ENCODE measurements at regions not wholly inside any gene's neighbourhood (a gene's known extent, or its start where the extent isn't known, plus 50 kb on each side); places are given as distances from the start of the nearest gene placed in this dataset.

DNA sequence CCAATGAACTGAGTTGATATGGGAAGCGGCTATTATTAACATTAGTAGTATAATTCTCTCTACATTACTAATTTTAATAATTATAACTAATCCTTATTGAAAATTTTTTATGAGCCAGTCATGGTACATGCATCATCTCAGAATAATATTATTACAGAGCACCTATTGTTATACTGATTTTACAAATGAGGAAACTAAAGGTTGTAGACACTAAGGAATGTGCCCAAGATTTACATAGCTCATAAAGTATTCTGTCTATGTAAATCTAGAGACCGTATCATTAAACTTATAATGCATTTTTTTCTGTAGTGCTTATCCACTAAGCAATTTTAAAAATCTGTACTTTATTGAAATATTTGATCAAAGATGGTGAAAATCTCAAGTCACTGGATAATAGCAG is 825.9 kb downstream of the PLA2G4A start (continued):
- TF ChIP-seq, protein P1, sequence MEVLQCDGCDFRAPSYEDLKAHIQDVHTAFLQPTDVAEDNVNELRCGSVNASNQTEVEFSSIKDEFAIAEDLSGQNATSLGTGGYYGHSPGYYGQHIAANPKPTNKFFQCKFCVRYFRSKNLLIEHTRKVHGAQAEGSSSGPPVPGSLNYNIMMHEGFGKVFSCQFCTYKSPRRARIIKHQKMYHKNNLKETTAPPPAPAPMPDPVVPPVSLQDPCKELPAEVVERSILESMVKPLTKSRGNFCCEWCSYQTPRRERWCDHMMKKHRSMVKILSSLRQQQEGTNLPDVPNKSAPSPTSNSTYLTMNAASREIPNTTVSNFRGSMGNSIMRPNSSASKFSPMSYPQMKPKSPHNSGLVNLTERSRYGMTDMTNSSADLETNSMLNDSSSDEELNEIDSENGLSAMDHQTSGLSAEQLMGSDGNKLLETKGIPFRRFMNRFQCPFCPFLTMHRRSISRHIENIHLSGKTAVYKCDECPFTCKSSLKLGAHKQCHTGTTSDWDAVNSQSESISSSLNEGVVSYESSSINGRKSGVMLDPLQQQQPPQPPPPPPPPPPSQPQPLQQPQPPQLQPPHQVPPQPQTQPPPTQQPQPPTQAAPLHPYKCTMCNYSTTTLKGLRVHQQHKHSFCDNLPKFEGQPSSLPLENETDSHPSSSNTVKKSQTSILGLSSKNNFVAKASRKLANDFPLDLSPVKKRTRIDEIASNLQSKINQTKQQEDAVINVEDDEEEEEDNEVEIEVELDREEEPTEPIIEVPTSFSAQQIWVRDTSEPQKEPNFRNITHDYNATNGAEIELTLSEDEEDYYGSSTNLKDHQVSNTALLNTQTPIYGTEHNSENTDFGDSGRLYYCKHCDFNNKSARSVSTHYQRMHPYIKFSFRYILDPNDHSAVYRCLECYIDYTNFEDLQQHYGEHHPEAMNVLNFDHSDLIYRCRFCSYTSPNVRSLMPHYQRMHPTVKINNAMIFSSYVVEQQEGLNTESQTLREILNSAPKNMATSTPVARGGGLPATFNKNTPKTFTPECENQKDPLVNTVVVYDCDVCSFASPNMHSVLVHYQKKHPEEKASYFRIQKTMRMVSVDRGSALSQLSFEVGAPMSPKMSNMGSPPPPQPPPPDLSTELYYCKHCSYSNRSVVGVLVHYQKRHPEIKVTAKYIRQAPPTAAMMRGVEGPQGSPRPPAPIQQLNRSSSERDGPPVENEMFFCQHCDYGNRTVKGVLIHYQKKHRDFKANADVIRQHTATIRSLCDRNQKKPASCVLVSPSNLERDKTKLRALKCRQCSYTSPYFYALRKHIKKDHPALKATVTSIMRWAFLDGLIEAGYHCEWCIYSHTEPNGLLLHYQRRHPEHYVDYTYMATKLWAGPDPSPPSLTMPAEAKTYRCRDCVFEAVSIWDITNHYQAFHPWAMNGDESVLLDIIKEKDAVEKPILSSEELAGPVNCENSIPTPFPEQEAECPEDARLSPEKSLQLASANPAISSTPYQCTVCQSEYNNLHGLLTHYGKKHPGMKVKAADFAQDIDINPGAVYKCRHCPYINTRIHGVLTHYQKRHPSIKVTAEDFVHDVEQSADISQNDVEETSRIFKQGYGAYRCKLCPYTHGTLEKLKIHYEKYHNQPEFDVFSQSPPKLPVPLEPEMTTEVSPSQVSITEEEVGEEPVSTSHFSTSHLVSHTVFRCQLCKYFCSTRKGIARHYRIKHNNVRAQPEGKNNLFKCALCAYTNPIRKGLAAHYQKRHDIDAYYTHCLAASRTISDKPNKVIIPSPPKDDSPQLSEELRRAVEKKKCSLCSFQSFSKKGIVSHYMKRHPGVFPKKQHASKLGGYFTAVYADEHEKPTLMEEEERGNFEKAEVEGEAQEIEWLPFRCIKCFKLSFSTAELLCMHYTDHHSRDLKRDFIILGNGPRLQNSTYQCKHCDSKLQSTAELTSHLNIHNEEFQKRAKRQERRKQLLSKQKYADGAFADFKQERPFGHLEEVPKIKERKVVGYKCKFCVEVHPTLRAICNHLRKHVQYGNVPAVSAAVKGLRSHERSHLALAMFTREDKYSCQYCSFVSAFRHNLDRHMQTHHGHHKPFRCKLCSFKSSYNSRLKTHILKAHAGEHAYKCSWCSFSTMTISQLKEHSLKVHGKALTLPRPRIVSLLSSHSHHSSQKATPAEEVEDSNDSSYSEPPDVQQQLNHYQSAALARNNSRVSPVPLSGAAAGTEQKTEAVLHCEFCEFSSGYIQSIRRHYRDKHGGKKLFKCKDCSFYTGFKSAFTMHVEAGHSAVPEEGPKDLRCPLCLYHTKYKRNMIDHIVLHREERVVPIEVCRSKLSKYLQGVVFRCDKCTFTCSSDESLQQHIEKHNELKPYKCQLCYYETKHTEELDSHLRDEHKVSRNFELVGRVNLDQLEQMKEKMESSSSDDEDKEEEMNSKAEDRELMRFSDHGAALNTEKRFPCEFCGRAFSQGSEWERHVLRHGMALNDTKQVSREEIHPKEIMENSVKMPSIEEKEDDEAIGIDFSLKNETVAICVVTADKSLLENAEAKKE (CRISPR knock-in tag; IDR thresholded peaks at IDR 0.05): no peak
- no peak for TF ChIP-seq ZNF114 (CRISPR knock-in tag; IDR thresholded peaks at IDR 0.05)
- TF ChIP-seq, protein P2, sequence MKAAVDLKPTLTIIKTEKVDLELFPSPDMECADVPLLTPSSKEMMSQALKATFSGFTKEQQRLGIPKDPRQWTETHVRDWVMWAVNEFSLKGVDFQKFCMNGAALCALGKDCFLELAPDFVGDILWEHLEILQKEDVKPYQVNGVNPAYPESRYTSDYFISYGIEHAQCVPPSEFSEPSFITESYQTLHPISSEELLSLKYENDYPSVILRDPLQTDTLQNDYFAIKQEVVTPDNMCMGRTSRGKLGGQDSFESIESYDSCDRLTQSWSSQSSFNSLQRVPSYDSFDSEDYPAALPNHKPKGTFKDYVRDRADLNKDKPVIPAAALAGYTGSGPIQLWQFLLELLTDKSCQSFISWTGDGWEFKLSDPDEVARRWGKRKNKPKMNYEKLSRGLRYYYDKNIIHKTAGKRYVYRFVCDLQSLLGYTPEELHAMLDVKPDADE (IDR thresholded peaks at IDR 0.05): no peak
- TF ChIP-seq CTCF (conservative IDR thresholded peaks at IDR 0.05; ENCODE audit: low read depth in 2 of 2): no peak
- TF ChIP-seq, protein P3, sequence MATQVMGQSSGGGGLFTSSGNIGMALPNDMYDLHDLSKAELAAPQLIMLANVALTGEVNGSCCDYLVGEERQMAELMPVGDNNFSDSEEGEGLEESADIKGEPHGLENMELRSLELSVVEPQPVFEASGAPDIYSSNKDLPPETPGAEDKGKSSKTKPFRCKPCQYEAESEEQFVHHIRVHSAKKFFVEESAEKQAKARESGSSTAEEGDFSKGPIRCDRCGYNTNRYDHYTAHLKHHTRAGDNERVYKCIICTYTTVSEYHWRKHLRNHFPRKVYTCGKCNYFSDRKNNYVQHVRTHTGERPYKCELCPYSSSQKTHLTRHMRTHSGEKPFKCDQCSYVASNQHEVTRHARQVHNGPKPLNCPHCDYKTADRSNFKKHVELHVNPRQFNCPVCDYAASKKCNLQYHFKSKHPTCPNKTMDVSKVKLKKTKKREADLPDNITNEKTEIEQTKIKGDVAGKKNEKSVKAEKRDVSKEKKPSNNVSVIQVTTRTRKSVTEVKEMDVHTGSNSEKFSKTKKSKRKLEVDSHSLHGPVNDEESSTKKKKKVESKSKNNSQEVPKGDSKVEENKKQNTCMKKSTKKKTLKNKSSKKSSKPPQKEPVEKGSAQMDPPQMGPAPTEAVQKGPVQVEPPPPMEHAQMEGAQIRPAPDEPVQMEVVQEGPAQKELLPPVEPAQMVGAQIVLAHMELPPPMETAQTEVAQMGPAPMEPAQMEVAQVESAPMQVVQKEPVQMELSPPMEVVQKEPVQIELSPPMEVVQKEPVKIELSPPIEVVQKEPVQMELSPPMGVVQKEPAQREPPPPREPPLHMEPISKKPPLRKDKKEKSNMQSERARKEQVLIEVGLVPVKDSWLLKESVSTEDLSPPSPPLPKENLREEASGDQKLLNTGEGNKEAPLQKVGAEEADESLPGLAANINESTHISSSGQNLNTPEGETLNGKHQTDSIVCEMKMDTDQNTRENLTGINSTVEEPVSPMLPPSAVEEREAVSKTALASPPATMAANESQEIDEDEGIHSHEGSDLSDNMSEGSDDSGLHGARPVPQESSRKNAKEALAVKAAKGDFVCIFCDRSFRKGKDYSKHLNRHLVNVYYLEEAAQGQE (IDR thresholded peaks at IDR 0.05; ENCODE audit: unreplicated experiment): no peak
- TF ChIP-seq NANOG (IDR thresholded peaks at IDR 0.05; ENCODE audit: borderline replicate concordance): no peak
- no peak for TF ChIP-seq STAT1 (IDR thresholded peaks at IDR 0.05; ENCODE audit: unreplicated experiment)
- no peak for TF ChIP-seq EZH2phosphoT487 (IDR thresholded peaks at IDR 0.05; ENCODE audit: unreplicated experiment)

Data from GM23338 (cell line).